A549 (cell line): ENCODE measurements at regions not wholly inside any gene's neighbourhood (a gene's known extent, or its start where the extent isn't known, plus 50 kb on each side); places are given as distances from the start of the nearest gene placed in this dataset.

Experiments
- ATAC-seq, 2 experiments: fragments of 200-7000 bp in 1 of 2; fragments of >200 bp in 1 of 2; cut with Nextera tagmentation in 1 of 2; cut with Tn5 transposase in 1 of 2; 3 replicates each; pipeline versions ENCODE4 v1.8.0 to v1.9.1; 2018 to 2020; ENCODE audit warnings: mild to moderate bottlenecking in 1 of 2, moderate library complexity in 1 of 2
- CTCF ChIA-PET: fragments of 300-600 bp; sonication (Branson Sonifier 250); formaldehyde crosslinking; extraction: SDS; loops from one replicate; lab custom pipeline; 2021; ENCODE audit warnings: antibody characterized with exemption, inconsistent platforms; lab: Yijun Ruan, JAX
- POLR2A ChIA-PET: fragments of 350-600 bp; formaldehyde crosslinking; extraction: SDS; loops from one replicate; lab custom pipeline; 2021; ENCODE audit warnings: antibody characterized with exemption, inconsistent platforms; lab: Yijun Ruan, JAX
- DNase-seq, 2 experiments: peaks; one replicate each; pipeline versions ENCODE4 v3.0.0 to v3.0.0-alpha.2; 2011 to 2016; ENCODE audit warnings: low read depth in 1 of 2, low spot score in 1 of 2
- FAIRE-seq: peaks from 2 replicates; lab custom pipeline; 2011; peaks lifted over from hg19 to GRCh38; lab: Jason Lieb, UNC
- H3K27ac ChIP-seq, 2 experiments: fragments of >200 bp; sonication (Bioruptor Twin); formaldehyde crosslinking; 3 replicates each; pipeline ENCODE4 v1.5.1; 2016 to 2017
- H3K4me1 ChIP-seq: fragments of >200 bp; sonication (Bioruptor Twin); formaldehyde crosslinking; 3 replicates; pipeline ENCODE4 v1.6.1; 2016
- H3K4me2 ChIP-seq: fragments of >200 bp; sonication (Bioruptor Twin); formaldehyde crosslinking; 3 replicates; pipeline ENCODE4 v1.6.1; 2016
- H3K4me3 ChIP-seq: fragments of >200 bp; sonication (Bioruptor Twin); formaldehyde crosslinking; 3 replicates; pipeline ENCODE4 v1.5.1; 2016
- H3K9me3 ChIP-seq: fragments of >200 bp; sonication (Bioruptor Twin); formaldehyde crosslinking; 3 replicates; pipeline ENCODE4 v1.6.1; 2016
- BHLHE40 ChIP-seq: IDR thresholded peaks from 2 replicates; pipeline ENCODE4 v1.6.1; 2012; ENCODE audit warnings: low read depth, low read length, inconsistent platforms
- CTCF ChIP-seq: fragments of >200 bp; sonication (Bioruptor Twin); formaldehyde crosslinking; IDR thresholded peaks from 3 replicates; pipeline ENCODE4 v1.5.1; 2016
- E2F6 ChIP-seq: IDR thresholded peaks from 2 replicates; pipeline ENCODE4 v1.6.1; 2012; ENCODE audit warnings: low read depth, borderline replicate concordance
- EHF ChIP-seq: fragments of 250-450 bp; sonication (Bioruptor Pico); IDR thresholded peaks from 2 replicates; pipeline ENCODE4 v1.5.0; 2020; ENCODE audit warnings: mild to moderate bottlenecking
- ELK1 ChIP-seq: fragments of 150-350 bp; IDR thresholded peaks from 2 replicates; pipeline ENCODE4 v1.6.1; 2014; ENCODE audit warnings: low read depth, mild to moderate bottlenecking, low read length
- FOSB ChIP-seq: fragments of 250-450 bp; sonication (Bioruptor Pico); IDR thresholded peaks from 2 replicates; pipeline ENCODE4 v1.5.0; 2020; ENCODE audit warnings: mild to moderate bottlenecking, moderate library complexity
- FOSL2 ChIP-seq, 2 experiments: fragments of 450-650 bp in 1 of 2; fragments of >200 bp in 1 of 2; sonication (Bioruptor Twin) in 1 of 2; formaldehyde crosslinking; IDR thresholded peaks; 2 replicates each; pipeline versions ENCODE4 v1.5.0 to v1.6.1; 2016 to 2020; ENCODE audit warnings: mild to moderate bottlenecking in 1 of 2, moderate library complexity in 1 of 2
- HDAC2 ChIP-seq: fragments of 200-600 bp; sonication (generic); IDR thresholded peaks from 2 replicates; pipeline ENCODE4 v1.6.1; 2016
- HES2 ChIP-seq: fragments of >200 bp; sonication (Bioruptor Twin); formaldehyde crosslinking; IDR thresholded peaks from 2 replicates; pipeline ENCODE4 v1.6.1; 2016
- HEYL ChIP-seq: fragments of 250-450 bp; sonication (Bioruptor Pico); IDR thresholded peaks from 2 replicates; pipeline ENCODE4 v1.8.0; 2021; ENCODE audit warnings: mild to moderate bottlenecking, moderate library complexity
- HOXB5 ChIP-seq: fragments of 250-450 bp; sonication (Bioruptor Pico); IDR thresholded peaks from 2 replicates; pipeline ENCODE4 v1.5.0; 2020; ENCODE audit warnings: mild to moderate bottlenecking, moderate library complexity
- JUN ChIP-seq, 2 experiments: fragments of >200 bp; sonication (Bioruptor Twin); formaldehyde crosslinking; IDR thresholded peaks; 2 replicates in 1 of 2; 3 replicates in 1 of 2; pipeline ENCODE4 v1.6.1; 2016 to 2017
- KDM1A ChIP-seq: fragments of 200-600 bp; sonication (generic); IDR thresholded peaks from 2 replicates; pipeline ENCODE4 v1.6.1; 2016; ENCODE audit warnings: low read depth, mild to moderate bottlenecking
- KDM5A ChIP-seq: fragments of 200-600 bp; sonication (generic); IDR thresholded peaks from 2 replicates; pipeline ENCODE4 v1.6.1; 2016; ENCODE audit warnings: antibody characterized with exemption, mild to moderate bottlenecking
- MAFK ChIP-seq: fragments of 450-650 bp; IDR thresholded peaks from 2 replicates; pipeline ENCODE4 v1.6.1; 2014; ENCODE audit not compliant: partially characterized antibody
- NFE2L2 ChIP-seq: fragments of 150-350 bp; conservative IDR thresholded peaks from 2 replicates; pipeline ENCODE4 v1.6.1; 2014; ENCODE audit warnings: low read length
- NPAS2 ChIP-seq: fragments of 250-450 bp; sonication (Bioruptor Pico); IDR thresholded peaks from 2 replicates; pipeline ENCODE4 v1.8.0; 2022; ENCODE audit warnings: mild to moderate bottlenecking, moderate library complexity, borderline replicate concordance
- NR3C1 ChIP-seq: fragments of >200 bp; sonication (Bioruptor Twin); formaldehyde crosslinking; IDR thresholded peaks from 3 replicates; pipeline ENCODE4 v1.6.1; 2017
- PHF8 ChIP-seq: fragments of 200-600 bp; sonication (generic); IDR thresholded peaks from 2 replicates; pipeline ENCODE4 v1.6.1; 2016; ENCODE audit warnings: low read depth, mild to moderate bottlenecking, antibody characterized with exemption, moderate library complexity, borderline replicate concordance
- RCOR1 ChIP-seq: fragments of 150-350 bp; IDR thresholded peaks from 2 replicates; pipeline ENCODE4 v1.6.1; 2014; ENCODE audit warnings: antibody characterized with exemption, low read length, low read depth
- RNF2 ChIP-seq: fragments of 200-600 bp; sonication (generic); IDR thresholded peaks from 2 replicates; pipeline ENCODE4 v1.6.1; 2016; ENCODE audit warnings: low read depth, mild to moderate bottlenecking, antibody characterized with exemption, moderate library complexity, borderline replicate concordance
- SREBF2 ChIP-seq: fragments of 450-650 bp; IDR thresholded peaks from 2 replicates; pipeline ENCODE4 v1.6.1; 2014; ENCODE audit warnings: mild to moderate bottlenecking, moderate library complexity
- ZNF302 ChIP-seq: fragments of 250-450 bp; sonication (Bioruptor Pico); IDR thresholded peaks from 2 replicates; pipeline ENCODE4 v1.9.0; 2021; ENCODE audit warnings: inconsistent platforms, mild to moderate bottlenecking, moderate library complexity
- WGBS: methylation state at CpG from one replicate; pipeline ENCODE4 v1.1.6; 2017; ENCODE audit errors: missing lambda C conversion rate; 5-methylcytosine and 5-hydroxymethylcytosine counted together

- no peak for FAIRE-seq
Observed at GRCh38 chr4:158080354-158080753, 92.5 kb downstream of the GASK1B start.

GRCh38 chr4:158079661-158080060, 93.2 kb downstream of the GASK1B start:
- H3K4me2 ChIP-seq, result no peak overlapping the region
- FAIRE-seq, result no peak
- no peak for ATAC-seq
- no peak for DNase-seq
- TF ChIP-seq KDM5A (no peak), CTCF (no peak), E2F6 (no peak), FOSL2 (IDR thresholded peaks at IDR 0.05) (no peak), FOSL2 (CRISPR knock-in tag; IDR thresholded peaks at IDR 0.05) (no peak), HOXB5 (CRISPR knock-in tag) (no peak), ELK1 (no peak), NPAS2 (CRISPR knock-in tag) (no peak)
- no peak overlapping the region for H3K27ac ChIP-seq
- H3K4me3 ChIP-seq, result no peak overlapping the region
- ChIA-PET CTCF (no interaction called here), POLR2A (no interaction called here)
- no peaks in the 10 kb centered on the region for H3K9me3 ChIP-seq
- 85% methylated on average over 2 of the region's 2 CpGs for WGBS
- no peaks in the 10 kb centered on the region for H3K4me1 ChIP-seq

More at GRCh38 chr4:158080354-158080753, 92.5 kb downstream of the GASK1B start:
- DNase-seq (no peak), ATAC-seq (no peak)
- Histone ChIP-seq H3K4me2 (no peak overlapping the region), H3K9me3 (no peaks in the 10 kb centered on the region), H3K27ac (no peak overlapping the region), H3K4me1 (no peaks in the 10 kb centered on the region), H3K4me3 (no peak overlapping the region)
- POLR2A ChIA-PET, result no interaction called here
- CTCF ChIA-PET, result no interaction called here
- TF ChIP-seq JUN (IDR thresholded peaks at IDR 0.05), result no peak
- no peak for TF ChIP-seq NR3C1
- TF ChIP-seq SREBF2, result no peak
- no peak for TF ChIP-seq HES2
- no peak for TF ChIP-seq PHF8
- TF ChIP-seq FOSL2 (IDR thresholded peaks at IDR 0.05), result no peak
- no peak for TF ChIP-seq FOSL2 (CRISPR knock-in tag; IDR thresholded peaks at IDR 0.05)
- 87% methylated on average over 3 of the region's 3 CpGs for WGBS

GRCh38 chr4:158077835-158078234, 95.0 kb downstream of the GASK1B start:
- TF ChIP-seq MAFK (peak; percentile 45), NFE2L2 (no peak), FOSB (CRISPR knock-in tag) (no peak), EHF (CRISPR knock-in tag) (no peak)
- TF ChIP-seq, all 56 proteins: peak for 1
- H3K4me2 ChIP-seq, result no peak overlapping the region
- no peak overlapping the region for H3K27ac ChIP-seq
- no peaks in the 10 kb centered on the region for H3K9me3 ChIP-seq
- ChIA-PET CTCF (no interaction called here), POLR2A (no interaction called here)
- H3K4me1 ChIP-seq, result no peaks in the 10 kb centered on the region
- WGBS, result 53% methylated on average over 2 of the region's 2 CpGs
- FAIRE-seq (no peak), DNase-seq (no peak), ATAC-seq (no peak)
- no peak overlapping the region for H3K4me3 ChIP-seq

- no peak overlapping the region for H3K27ac ChIP-seq
- DNase-seq, result no peak
- H3K9me3 ChIP-seq, result no peaks in the 10 kb centered on the region
- FAIRE-seq, result no peak
- no peak for TF ChIP-seq RNF2
- no peak for TF ChIP-seq HES2
- TF ChIP-seq KDM1A, result no peak
- no peak for TF ChIP-seq RCOR1
- TF ChIP-seq NFE2L2, result no peak
- no peak for TF ChIP-seq BHLHE40
- no peak for TF ChIP-seq SREBF2
- no peak for TF ChIP-seq PHF8
- TF ChIP-seq HDAC2, result no peak
- no peak for TF ChIP-seq HOXB5 (CRISPR knock-in tag)
- TF ChIP-seq KDM5A, result no peak
- no peak for TF ChIP-seq HEYL (CRISPR knock-in tag)
- TF ChIP-seq ZNF302, result no peak
- TF ChIP-seq, all 56 proteins: peak for 0
- ChIA-PET CTCF (no interaction called here), POLR2A (no interaction called here)
- WGBS, result 80% methylated on average over 5 of the region's 5 CpGs
- Histone ChIP-seq H3K4me3 (no peak overlapping the region), H3K4me1 (no peaks in the 10 kb centered on the region), H3K4me2 (no peak overlapping the region)
- no peak for ATAC-seq
Observed at GRCh38 chr4:158074851-158075250, 98.0 kb downstream of the GASK1B start.
